Calu3 (cell line): ENCODE measurements at regions not wholly inside any gene's neighbourhood (a gene's known extent, or its start where the extent isn't known, plus 50 kb on each side); places are given as distances from the start of the nearest gene placed in this dataset.
"Not testable (repeated sequence)": the region's sequence is repeated elsewhere in the genome, so short reads cannot be mapped to it uniquely, and the experiment has no call there.

Experiments used
- BruUV-seq: library from RNA; stranded (reverse); fragments of 400-500 nt; replicated peaks from 2 replicates; lab custom pipeline; 2021; lab: Mats Ljungman, UMichigan
- CTCF ChIA-PET: fragments of 300-600 bp; sonication (Branson Sonifier 250); formaldehyde crosslinking; loops from one replicate; lab custom pipeline; 2022; ENCODE audit warnings: antibody characterized with exemption; lab: Charles Lee
- DNase-seq: peaks from one replicate; pipeline ENCODE4 v3.0.0; 2022
- H3K27ac Mint-ChIP-seq: one replicate; pipeline ENCODE4 v1.8.0; 2022; ENCODE audit warnings: mixed read lengths; ENCODE audit not compliant: unreplicated experiment
- H3K27me3 Mint-ChIP-seq: one replicate; pipeline ENCODE4 v1.8.0; 2022; ENCODE audit warnings: mixed read lengths; ENCODE audit not compliant: unreplicated experiment
- H3K36me3 Mint-ChIP-seq: one replicate; pipeline ENCODE4 v1.8.0; 2022; ENCODE audit warnings: mild to moderate bottlenecking, moderate library complexity, mixed read lengths; ENCODE audit not compliant: insufficient read depth, unreplicated experiment
- H3K4me1 Mint-ChIP-seq: one replicate; pipeline ENCODE4 v1.8.0; 2022; ENCODE audit warnings: mild to moderate bottlenecking, low read depth, mixed read lengths; ENCODE audit not compliant: unreplicated experiment
- H3K4me3 Mint-ChIP-seq: one replicate; pipeline ENCODE4 v1.8.0; 2022; ENCODE audit warnings: mild to moderate bottlenecking, low read depth, moderate library complexity, mixed read lengths; ENCODE audit not compliant: unreplicated experiment
- H3K9me3 Mint-ChIP-seq: one replicate; pipeline ENCODE4 v1.8.0; 2022; ENCODE audit warnings: low read depth, mixed read lengths; ENCODE audit not compliant: unreplicated experiment
- intact Hi-C: fragments of 100-400 bp; cut with micrococcal nuclease; formaldehyde crosslinking; loops from one replicate; pipeline ENCODE4 v1.10.0; 2022; ENCODE audit not compliant: unreplicated experiment
- TF ChIP-seq, protein P1 (sequence below): fragments of 200-600 bp; IDR thresholded peaks from one replicate; pipeline ENCODE4 v1.8.0; 2022; ENCODE audit warnings: antibody characterized with exemption; ENCODE audit not compliant: unreplicated experiment

GRCh38 chr6:51474022-51474975, 613.1 kb downstream of the PKHD1 start:
- no peak for DNase-seq
- intact Hi-C loops, result no loop called here
- no peaks in the 10 kb centered on the region for H3K27me3 Mint-ChIP-seq
- no peaks in the 10 kb centered on the region for H3K9me3 Mint-ChIP-seq
- H3K4me3 Mint-ChIP-seq, result no peak overlapping the region
- TF ChIP-seq, protein P1, sequence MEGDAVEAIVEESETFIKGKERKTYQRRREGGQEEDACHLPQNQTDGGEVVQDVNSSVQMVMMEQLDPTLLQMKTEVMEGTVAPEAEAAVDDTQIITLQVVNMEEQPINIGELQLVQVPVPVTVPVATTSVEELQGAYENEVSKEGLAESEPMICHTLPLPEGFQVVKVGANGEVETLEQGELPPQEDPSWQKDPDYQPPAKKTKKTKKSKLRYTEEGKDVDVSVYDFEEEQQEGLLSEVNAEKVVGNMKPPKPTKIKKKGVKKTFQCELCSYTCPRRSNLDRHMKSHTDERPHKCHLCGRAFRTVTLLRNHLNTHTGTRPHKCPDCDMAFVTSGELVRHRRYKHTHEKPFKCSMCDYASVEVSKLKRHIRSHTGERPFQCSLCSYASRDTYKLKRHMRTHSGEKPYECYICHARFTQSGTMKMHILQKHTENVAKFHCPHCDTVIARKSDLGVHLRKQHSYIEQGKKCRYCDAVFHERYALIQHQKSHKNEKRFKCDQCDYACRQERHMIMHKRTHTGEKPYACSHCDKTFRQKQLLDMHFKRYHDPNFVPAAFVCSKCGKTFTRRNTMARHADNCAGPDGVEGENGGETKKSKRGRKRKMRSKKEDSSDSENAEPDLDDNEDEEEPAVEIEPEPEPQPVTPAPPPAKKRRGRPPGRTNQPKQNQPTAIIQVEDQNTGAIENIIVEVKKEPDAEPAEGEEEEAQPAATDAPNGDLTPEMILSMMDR, result no peak
- H3K4me1 Mint-ChIP-seq, result no peaks in the 10 kb centered on the region
- CTCF ChIA-PET, result no interaction called here
- no TSS peak for BruUV-seq
- H3K27ac Mint-ChIP-seq, result no peak overlapping the region
- H3K36me3 Mint-ChIP-seq, result no peaks in the 10 kb centered on the region

DNA sequence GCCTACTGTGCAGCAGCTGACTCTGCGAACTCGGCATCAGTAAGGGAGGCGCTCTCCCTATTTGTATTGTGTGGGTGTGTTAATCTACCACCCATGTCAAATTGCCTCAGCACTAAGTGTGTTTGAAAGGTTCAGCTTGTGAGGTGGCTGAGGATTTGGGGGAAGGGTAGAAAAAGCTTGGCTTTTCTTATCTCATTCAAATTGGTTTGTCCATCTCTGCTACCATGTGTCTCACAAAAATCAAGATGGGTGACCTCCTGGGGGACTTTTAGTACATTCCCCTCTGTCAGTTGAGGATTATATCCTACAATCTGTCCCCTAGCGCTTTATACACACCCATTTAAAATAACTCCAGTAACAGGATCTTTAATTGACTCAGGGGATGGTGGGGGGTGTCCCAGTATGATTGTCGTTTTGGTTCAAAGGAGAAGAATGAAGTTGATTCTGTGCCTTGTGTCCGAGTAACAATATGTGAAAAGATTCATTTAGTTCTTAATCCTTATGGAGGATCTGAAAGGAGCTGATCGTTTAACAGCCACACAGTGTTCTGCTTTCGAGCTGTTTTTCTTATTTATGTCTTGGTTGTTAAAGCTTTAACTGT, 609.6 kb downstream of the PKHD1 start:
- Mint-ChIP-seq H3K4me3 (no peak overlapping the region), H3K9me3 (no peaks in the 10 kb centered on the region), H3K27ac (no peak overlapping the region), H3K27me3 (no peaks in the 10 kb centered on the region), H3K4me1 (no peaks in the 10 kb centered on the region), H3K36me3 (no peaks in the 10 kb centered on the region)
- TF ChIP-seq, protein P1, result no peak
- no peak for DNase-seq
- CTCF ChIA-PET, result no interaction called here
- intact Hi-C loops, result no loop called here
- BruUV-seq, result no TSS peak

DNA sequence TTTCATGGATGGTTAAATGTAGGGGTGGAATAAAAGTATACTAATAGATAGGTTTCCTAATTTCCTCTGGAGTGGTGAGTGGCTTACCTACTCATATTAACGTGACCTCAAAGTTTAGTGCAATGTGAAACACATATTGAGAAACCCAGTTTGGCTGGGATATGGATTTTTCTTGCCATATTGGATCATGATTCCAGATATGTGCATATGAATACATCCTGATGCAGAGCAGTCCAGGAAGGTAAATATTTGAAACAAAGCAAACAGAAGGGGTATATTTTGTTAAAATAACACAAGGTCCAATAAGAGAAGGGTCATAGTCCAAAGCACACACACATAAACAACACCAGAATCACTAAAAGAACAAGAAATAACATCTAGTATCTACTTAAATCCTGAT, 608.1 kb downstream of the PKHD1 start:
- H3K27ac Mint-ChIP-seq, result no peak overlapping the region
- DNase-seq, result no peak
- no peaks in the 10 kb centered on the region for H3K27me3 Mint-ChIP-seq
- CTCF ChIA-PET, result no interaction called here
- no TSS peak for BruUV-seq
- intact Hi-C loops, result no loop called here
- no peak overlapping the region for H3K4me3 Mint-ChIP-seq
- no peaks in the 10 kb centered on the region for H3K9me3 Mint-ChIP-seq
- H3K36me3 Mint-ChIP-seq, result no peaks in the 10 kb centered on the region
- TF ChIP-seq, protein P1, result no peak
- no peaks in the 10 kb centered on the region for H3K4me1 Mint-ChIP-seq

DNA sequence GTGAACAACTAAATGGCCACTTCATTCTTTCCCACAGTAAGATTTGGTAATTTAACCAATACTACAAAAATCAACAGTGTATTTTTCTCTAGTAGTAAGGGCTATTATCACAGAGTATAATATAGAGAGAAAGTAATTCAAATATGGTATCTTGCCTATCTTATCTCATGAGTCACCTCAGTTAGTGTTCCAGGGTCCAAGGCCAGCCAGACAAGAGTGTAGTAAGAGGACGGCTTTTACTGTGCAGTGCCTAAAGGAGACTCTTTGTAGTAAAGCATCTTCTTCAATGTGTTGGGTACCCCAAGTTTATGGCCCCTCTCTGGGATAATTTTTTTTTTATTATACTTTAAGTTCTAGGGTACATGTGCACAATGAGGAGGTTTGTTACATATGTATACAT, 607.4 kb downstream of the PKHD1 start:
- Mint-ChIP-seq H3K4me1 (no peaks in the 10 kb centered on the region), H3K9me3 (no peaks in the 10 kb centered on the region), H3K27ac (no peak overlapping the region), H3K36me3 (no peaks in the 10 kb centered on the region), H3K4me3 (no peak overlapping the region), H3K27me3 (no peaks in the 10 kb centered on the region)
- TF ChIP-seq, protein P1, result no peak
- intact Hi-C loops, result no loop called here
- no peak for DNase-seq
- no TSS peak for BruUV-seq
- CTCF ChIA-PET, result no interaction called here

- DNase-seq, H3K4me1 Mint-ChIP-seq, H3K4me3 Mint-ChIP-seq, H3K9me3 Mint-ChIP-seq, CTCF ChIA-PET, intact Hi-C loops, H3K27me3 Mint-ChIP-seq, H3K36me3 Mint-ChIP-seq, BruUV-seq, H3K27ac Mint-ChIP-seq: not testable (repeated sequence)
These were observed 601.5 kb downstream of the PKHD1 start for GRCh38 chr6:51485869-51486268.
